ENCODE measurements at regions not wholly inside any gene's neighbourhood (a gene's known extent, or its start where the extent isn't known, plus 50 kb on each side); places are given as distances from the start of the nearest gene placed in this dataset.

DNA sequence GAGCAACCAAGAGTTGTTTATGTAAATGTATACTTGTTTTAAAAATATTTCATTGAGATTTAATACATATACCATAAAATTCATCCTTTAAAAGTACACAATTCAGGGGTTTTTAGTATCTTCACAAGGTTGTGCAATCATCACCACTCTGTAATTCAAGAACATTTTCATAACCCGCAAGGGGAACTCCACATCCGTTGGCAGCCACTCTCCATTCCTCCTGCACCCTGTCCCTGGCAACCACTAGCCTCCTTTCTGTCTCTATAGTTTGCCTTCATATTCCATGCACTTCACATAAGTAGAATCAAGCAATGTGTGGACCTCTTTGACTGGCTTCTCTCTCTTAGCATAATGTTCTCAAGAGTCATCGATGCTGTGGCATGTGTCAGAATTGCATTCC is 104.2 kb upstream of the PDE10A start:
- no peak overlapping the region for H3K4me2 ChIP-seq (ENCODE audit: low read length)

GRCh38 chr6:165766457-165766856 is 103.4 kb upstream of the PDE10A start:
- H2AFZ ChIP-seq (ENCODE audit: low read depth, low read length): no peak overlapping the region
- H3K4me2 ChIP-seq (ENCODE audit: low read length): no peak overlapping the region
- H3K9me2 ChIP-seq (ENCODE audit: insufficient read depth, low read length): no peaks in the 10 kb centered on the region

More for the DNA sequence above, 104.2 kb upstream of the PDE10A start:
- no peaks in the 10 kb centered on the region for H3K79me2 ChIP-seq (replicated peaks; ENCODE audit: insufficient read depth, low read length)
- H3K9me3 ChIP-seq (ENCODE audit: low read length): no peaks in the 10 kb centered on the region
- H3K9ac ChIP-seq (ENCODE audit: low read length): no peak overlapping the region
- no peaks in the 10 kb centered on the region for H3K27me3 ChIP-seq (ENCODE audit: insufficient read depth, low read depth, low read length)
- H2AFZ ChIP-seq (ENCODE audit: low read depth, low read length): no peak overlapping the region
- H3K27ac ChIP-seq (ENCODE audit: low read length): no peak overlapping the region
- H3F3A ChIP-seq (ENCODE audit: insufficient read depth, low read length, poor library complexity, severe bottlenecking): no peaks in the 10 kb centered on the region
- TF ChIP-seq MXI1 (conservative IDR thresholded peaks at IDR 0.05; ENCODE audit: poor library complexity, severe bottlenecking) (no peak), EP300 (conservative IDR thresholded peaks at IDR 0.05; ENCODE audit: poor library complexity, severe bottlenecking) (no peak), CTCF (IDR thresholded peaks at IDR 0.05; ENCODE audit: poor library complexity, severe bottlenecking) (no peak), RAD21 (conservative IDR thresholded peaks at IDR 0.05) (no peak)
- no peak overlapping the region for H3K4me3 ChIP-seq (ENCODE audit: low read length)
- H3K9me2 ChIP-seq (ENCODE audit: insufficient read depth, low read length): no peaks in the 10 kb centered on the region
- H4K20me1 ChIP-seq (ENCODE audit: insufficient read depth): no peaks in the 10 kb centered on the region
- H3K36me3 ChIP-seq (ENCODE audit: insufficient read depth, low read length): no peaks in the 10 kb centered on the region

More at GRCh38 chr6:165766457-165766856, 103.4 kb upstream of the PDE10A start:
- Histone ChIP-seq H4K20me1 (ENCODE audit: insufficient read depth) (no peaks in the 10 kb centered on the region), H3K36me3 (ENCODE audit: insufficient read depth, low read length) (no peaks in the 10 kb centered on the region), H3K9me3 (ENCODE audit: low read length) (no peaks in the 10 kb centered on the region), H3F3A (ENCODE audit: insufficient read depth, low read length, poor library complexity, severe bottlenecking) (no peaks in the 10 kb centered on the region), H3K27me3 (ENCODE audit: insufficient read depth, low read depth, low read length) (no peaks in the 10 kb centered on the region), H3K79me2 (replicated peaks; ENCODE audit: insufficient read depth, low read length) (no peaks in the 10 kb centered on the region), H3K4me3 (ENCODE audit: low read length) (no peak overlapping the region), H3K27ac (ENCODE audit: low read length) (no peak overlapping the region), H3K9ac (ENCODE audit: low read length) (no peak overlapping the region)
- TF ChIP-seq RAD21 (conservative IDR thresholded peaks at IDR 0.05): no peak
- TF ChIP-seq SMC3 (conservative IDR thresholded peaks at IDR 0.05; ENCODE audit: poor library complexity): no peak
- TF ChIP-seq EP300 (conservative IDR thresholded peaks at IDR 0.05; ENCODE audit: poor library complexity, severe bottlenecking): no peak
- no peak for TF ChIP-seq TAF1 (IDR thresholded peaks at IDR 0.05; ENCODE audit: low read depth)
- no peak for TF ChIP-seq EZH2 (IDR thresholded peaks at IDR 0.05; ENCODE audit: borderline replicate concordance, insufficient read depth, low read length, poor library complexity, severe bottlenecking)
- TF ChIP-seq, protein P1, sequence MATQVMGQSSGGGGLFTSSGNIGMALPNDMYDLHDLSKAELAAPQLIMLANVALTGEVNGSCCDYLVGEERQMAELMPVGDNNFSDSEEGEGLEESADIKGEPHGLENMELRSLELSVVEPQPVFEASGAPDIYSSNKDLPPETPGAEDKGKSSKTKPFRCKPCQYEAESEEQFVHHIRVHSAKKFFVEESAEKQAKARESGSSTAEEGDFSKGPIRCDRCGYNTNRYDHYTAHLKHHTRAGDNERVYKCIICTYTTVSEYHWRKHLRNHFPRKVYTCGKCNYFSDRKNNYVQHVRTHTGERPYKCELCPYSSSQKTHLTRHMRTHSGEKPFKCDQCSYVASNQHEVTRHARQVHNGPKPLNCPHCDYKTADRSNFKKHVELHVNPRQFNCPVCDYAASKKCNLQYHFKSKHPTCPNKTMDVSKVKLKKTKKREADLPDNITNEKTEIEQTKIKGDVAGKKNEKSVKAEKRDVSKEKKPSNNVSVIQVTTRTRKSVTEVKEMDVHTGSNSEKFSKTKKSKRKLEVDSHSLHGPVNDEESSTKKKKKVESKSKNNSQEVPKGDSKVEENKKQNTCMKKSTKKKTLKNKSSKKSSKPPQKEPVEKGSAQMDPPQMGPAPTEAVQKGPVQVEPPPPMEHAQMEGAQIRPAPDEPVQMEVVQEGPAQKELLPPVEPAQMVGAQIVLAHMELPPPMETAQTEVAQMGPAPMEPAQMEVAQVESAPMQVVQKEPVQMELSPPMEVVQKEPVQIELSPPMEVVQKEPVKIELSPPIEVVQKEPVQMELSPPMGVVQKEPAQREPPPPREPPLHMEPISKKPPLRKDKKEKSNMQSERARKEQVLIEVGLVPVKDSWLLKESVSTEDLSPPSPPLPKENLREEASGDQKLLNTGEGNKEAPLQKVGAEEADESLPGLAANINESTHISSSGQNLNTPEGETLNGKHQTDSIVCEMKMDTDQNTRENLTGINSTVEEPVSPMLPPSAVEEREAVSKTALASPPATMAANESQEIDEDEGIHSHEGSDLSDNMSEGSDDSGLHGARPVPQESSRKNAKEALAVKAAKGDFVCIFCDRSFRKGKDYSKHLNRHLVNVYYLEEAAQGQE (IDR thresholded peaks at IDR 0.05; ENCODE audit: borderline replicate concordance): no peak
- TF ChIP-seq POLR2AphosphoS5 (IDR thresholded peaks at IDR 0.05): no peak
- TF ChIP-seq MXI1 (conservative IDR thresholded peaks at IDR 0.05; ENCODE audit: poor library complexity, severe bottlenecking): no peak
- TF ChIP-seq CTCF (IDR thresholded peaks at IDR 0.05; ENCODE audit: poor library complexity, severe bottlenecking): no peak

Measured in neural cell (in vitro differentiated cells).